Fibroblast of skin of right biceps (primary cell): ENCODE measurements at regions not wholly inside any gene's neighbourhood (a gene's known extent, or its start where the extent isn't known, plus 50 kb on each side); places are given as distances from the start of the nearest gene placed in this dataset.

Experiments
- DNase-seq: peaks from one replicate; pipeline ENCODE4 v3.0.0-alpha.2; 2013

DNA sequence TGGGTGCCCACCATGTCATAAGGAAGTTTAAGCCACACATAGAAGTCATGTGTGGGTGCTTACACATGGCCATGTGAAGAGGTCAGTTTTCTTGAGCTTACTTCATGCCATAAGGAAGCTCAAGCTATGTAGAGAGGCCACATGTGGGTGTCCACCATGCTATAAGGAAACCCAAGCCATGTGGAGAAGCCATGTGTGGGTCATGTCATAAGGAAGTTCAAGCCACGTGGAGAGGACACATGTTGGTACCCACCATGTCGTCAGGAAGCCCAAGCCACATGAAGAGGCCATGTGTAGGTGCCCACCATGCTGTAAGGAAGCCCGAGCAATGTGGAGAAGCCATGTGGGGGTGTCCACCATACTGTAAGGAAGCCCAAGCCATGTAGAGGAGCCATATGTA is 1089.2 kb upstream of the AUTS2 start:
- no peak for DNase-seq

DNA sequence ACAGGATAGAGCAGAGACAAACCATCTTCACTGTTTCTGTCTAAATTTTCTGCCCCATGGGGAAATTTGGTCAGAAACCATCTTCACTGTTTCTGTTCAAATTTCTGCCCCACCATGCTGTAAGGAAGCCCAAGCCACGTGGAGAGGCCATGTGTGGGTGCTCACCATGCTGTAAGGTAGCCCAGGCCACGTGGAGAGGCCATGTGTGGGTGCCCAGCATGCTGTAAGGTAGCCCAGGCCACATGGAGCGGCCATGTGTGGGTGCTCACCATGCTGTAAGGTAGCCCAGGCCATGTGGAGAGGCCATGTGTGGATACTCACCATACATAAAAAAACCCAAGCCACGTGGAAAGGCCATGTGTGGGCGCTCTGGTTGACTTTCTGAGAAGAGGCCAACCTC is 1088.7 kb upstream of the AUTS2 start:
- no peak for DNase-seq

DNA sequence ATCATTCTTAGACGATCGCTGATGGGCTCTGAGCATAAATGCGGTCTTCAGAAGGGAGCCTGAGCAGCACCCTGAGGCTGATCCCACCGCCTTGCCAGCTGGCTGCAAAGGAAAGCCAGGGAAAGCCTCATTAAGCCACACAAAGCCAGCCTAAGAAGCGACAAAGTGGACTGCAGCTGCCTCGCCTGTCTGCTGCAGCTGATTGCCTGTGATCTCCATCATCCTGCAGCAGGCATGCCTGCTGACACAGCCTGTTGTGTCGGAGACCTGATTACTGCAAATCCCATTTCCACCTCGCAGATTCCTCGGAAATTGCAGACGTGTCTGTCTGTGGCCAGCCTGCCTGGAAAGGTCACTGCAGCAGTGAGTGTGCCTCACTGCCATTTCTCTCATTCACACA is 1087.0 kb upstream of the AUTS2 start:
- no peak for DNase-seq

DNA sequence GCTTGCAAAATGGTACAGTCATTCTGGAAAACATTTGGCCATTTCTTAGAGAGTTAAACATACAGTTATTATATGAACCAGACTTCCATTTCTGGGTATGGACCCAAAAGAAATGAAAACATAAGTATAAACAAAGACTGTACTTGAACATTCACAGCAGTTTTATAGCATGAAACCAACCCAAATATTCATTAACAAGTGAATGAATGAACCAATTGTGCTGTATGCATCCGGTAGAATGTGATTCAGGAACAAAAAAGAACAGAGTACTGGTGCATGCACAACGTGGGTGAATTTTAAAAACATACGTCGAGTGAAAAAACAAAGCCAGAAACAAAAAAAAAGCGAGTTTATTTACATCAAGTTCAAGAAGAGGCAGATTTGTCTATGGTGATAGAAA is 1085.8 kb upstream of the AUTS2 start:
- DNase-seq, result no peak

DNA sequence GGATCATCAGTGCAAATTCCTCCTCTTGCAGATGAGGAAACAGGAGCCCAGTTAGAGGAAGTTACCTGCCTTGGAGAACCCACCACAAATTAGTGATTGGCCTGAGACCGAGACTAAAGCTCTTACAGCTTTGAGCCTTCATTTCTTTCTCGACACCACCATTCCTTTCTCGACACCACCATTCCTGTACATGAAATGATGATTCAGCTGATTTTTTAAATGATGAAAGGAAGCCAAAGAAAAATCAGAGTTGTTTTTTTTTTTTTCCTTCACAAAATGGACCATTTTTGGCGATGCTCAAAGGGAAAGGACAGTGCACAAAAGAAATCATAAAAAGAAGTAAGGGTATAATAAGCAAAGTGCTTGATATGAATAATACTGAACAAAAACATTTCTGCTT is 1080.2 kb upstream of the AUTS2 start:
- DNase-seq, result no peak

DNA sequence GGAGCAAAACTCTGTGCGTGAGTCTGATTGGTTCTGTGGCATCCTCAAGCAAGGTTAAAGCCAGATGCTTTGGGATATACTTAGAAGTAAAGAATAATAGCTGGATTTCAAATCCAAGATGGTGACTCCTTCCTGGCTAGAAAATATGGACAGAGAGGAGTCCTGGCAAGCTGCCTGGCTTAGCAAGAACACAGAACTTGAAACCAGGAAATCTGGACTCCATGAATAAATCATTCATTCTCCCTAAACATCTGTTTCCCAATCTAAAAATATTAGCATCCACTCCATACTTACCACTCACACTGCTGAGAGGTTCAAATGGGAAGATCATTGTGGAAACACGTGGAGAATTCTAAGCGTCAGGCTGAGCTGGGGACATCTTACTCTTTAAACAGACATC is 1074.1 kb upstream of the AUTS2 start:
- no peak for DNase-seq

DNA sequence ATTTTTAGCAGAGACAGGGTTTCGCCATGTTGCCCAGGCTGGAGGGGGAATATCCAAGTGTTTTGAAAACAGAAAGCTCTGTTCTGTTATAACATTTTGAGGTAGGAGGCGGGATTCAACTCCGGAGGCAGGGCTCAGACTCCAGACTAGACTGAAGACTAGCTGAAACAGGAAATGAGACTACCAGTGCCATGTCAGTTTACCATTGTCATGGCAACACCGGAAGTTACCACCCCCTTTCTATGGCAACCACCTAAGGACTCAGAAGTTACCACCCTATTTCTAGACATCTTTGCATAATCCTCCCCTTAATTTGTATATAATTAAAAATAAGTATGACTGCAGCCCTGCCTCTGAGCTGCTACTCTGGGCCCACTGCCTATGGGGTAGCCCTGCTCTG is 1069.1 kb upstream of the AUTS2 start:
- peak; percentile 22 for DNase-seq

DNA sequence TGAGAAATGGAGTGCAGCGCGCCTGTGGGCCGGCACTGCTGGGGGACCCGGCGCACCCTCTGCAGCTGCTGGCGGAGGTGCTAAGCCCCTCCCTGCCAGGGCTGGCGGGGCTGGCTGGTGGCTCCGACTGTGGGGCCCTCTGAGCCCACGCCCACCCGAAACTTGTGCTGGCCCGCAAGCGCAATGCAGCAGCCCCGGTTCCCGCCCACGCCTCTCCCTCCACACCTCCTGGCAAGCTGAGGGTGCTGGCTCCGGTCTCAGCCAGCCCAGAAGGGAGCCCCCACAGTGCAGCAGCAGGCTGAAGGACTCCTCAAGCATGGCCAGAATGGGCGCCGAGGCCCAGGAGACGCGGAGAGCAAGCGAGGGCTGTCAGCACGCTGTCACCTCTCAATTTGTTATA is 1063.0 kb upstream of the AUTS2 start:
- no peak for DNase-seq

DNA sequence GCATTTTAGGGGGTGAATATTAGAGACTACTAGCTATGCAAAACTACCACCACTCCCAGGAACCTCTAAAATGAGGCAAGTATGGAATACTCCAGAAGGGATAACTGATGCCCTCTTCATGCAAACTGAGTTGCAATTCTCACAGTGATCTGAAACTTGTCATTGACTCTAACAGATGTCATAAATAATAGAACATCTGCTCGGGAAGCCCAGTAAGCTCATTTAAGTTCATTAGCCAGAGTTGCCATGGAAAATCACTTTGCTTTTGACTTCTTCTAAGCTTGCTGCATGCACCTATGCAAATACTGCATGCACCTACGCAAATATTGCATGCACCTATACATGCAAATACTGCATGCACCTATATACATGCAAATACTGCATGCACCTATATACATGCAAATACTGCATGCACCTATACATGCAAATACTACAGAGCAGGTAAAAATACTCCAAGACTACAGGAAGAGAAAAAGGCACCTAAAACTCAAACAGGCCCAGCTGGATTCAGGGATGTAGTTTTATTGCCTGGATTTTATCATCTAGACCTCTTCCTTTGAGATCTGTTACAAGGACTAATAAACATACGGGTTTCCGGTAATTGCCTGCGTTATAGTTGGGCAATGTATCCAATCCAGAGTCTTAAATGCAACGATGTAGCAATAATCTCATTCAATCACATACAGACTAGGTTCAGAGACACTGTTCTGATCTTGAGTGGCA is 1061.1 kb upstream of the AUTS2 start:
- DNase-seq, result no peak

DNA sequence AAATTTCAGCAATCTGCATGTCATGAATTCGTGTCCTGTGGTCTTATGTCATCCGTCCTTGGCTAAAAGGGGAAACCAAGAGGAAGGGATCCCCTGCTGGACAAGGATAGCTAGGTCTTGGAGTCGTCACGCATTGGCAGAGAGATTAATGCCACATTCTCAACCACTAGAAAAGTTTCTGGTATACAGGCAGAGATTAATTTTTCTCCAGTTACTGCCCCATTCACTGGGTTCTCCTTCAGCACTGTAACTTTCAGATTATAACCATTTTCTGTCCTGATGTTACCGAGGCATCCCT is 1060.6 kb upstream of the AUTS2 start:
- no peak for DNase-seq

DNA sequence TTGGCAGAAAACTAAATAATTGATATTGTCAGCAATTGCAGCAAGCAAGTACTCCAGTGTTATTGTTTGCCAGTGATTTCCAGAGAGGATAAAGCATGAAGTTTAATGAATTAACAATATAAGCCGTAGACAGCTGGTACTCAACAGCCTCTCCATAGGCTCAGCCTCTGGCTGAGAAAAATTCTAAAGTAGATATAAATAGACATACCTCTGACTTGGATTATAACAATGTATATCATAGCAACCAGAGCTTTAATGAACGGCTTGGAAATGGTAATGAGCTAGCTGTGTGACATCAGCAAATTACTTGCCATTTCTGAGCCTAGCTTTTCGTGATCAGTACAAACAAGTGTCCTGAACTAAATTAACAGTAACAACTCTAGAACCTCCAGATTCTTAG is 1055.4 kb upstream of the AUTS2 start:
- peak; percentile 37 for DNase-seq

DNA sequence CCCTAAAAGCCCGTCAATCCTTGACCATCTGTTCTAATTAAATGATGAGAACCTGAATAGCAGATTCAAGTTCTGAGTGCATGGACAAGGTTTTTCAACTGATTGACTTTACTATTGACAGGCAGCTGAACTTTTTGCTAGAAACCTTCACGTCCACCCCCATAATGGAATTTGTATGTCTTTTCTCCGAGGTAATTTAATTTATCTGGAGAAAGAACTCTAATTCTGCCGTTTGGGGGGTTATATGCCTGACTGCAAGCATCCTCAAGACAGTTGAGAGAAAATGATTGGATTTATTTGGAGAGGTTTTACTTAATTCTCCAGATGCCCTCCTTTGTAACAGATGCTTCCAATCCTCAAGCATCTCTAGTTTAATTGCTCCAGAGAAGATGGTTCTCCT is 1053.4 kb upstream of the AUTS2 start:
- DNase-seq, result no peak

DNA sequence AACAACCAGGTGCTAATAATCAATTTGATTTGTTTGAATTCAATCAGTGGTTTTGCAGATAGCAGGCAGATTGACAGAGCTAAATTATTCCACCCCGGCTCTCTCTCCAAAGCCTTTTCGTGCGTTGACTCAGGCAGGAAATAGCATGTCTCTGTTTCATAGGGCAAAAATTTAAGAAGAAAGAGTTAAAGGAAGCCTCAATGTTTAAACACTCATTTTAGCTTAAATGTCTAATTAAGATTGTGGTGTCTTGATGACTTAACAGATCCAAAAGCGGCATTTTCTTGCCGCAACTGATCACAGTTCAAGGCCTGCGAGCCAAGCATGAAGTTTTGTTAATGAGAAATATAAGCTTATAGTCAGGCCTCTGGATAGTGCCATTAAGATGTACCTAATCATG is 1051.1 kb upstream of the AUTS2 start:
- DNase-seq, result peak; percentile 88

DNA sequence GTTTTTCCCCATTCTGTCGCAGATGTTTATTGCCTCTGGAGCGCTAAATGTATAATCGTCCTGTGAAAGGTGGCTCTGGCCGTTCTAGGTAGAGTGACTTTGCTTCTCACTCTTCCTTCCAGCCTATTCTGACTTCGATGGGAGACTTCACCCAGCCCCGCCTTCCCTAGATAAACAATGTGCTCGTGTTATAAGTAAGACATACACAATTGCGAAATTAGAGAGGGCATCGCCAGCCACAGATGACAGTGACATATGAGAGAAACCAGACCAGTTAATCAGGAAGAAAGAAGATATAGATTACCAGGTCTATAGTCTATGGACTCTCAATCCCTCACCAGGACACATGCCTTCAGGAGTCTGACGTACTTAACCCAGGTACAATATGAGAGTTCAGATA is 1050.5 kb upstream of the AUTS2 start:
- no peak for DNase-seq

DNA sequence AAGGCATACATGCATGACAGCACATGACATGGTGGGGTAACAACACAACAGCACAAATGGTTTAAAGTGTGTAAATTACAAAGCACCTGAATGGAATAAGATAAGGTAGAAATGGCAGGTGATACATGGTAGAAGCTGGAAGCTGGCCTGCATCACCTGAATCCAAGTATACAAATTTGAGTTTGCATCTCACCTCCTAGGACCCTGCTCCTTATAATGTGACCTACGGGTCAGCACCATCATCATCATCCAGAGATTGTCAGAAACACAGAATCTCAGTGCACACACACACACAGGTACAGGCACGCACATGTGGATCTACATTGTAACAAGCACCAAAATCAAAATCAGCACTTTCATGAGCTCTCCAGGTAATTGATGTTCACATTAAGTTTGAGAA is 1048.2 kb upstream of the AUTS2 start:
- DNase-seq, result no peak

DNA sequence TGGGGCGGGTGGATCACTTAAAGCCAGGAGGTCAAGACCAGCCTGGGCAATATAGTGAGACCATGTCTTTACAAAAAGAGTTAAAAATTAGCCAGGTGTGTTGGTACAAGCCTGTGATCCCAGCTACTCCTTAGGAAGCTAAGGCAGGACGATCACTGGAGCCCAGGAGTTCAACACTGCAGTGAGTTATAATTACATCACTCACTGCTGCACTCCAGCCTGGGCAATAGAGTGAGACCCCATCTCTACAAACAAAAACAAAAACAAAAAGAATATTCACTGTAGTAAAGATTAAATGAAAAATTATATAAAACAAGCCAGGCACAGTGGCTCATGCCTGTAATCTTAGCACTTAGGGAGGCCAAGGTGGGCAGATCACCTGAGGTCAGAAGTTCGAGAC is 1047.6 kb upstream of the AUTS2 start:
- no peak for DNase-seq

DNA sequence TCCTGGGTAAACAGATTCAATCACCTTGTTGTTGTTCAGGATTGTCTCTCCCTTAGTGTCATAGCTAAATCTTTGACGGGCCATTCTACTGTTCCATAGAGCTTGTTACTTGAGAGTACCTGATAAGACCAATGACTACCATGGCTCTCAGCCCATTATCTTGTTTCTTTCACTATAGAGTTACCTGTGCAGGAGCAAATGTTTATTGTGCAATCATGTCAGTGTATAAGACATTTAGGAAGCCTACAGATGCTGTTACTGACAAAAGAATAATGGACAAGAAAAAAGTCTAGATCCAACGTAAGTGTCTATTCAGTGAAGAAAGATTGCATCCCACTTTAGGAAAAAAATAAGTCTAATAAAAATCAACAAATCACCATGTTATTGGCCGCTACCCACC is 1041.7 kb upstream of the AUTS2 start:
- DNase-seq, result no peak

DNA sequence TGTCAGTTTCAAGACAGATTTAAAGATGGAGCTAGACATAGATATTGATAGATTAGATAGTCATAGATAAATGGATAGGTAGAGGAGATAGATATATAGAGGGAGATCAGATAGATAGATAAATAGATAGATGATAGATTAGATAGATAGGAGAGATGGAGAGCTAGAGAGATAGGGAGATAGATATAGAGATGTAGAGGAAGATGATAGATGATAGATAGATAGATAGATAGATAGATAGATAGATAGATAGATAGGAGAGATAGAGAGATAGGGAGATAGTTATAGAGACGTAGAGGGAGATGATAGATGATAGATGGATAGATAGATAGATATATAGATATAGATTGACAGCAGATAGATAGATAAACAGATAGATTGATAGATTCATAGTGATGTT is 1038.8 kb upstream of the AUTS2 start:
- DNase-seq, result no peak

DNA sequence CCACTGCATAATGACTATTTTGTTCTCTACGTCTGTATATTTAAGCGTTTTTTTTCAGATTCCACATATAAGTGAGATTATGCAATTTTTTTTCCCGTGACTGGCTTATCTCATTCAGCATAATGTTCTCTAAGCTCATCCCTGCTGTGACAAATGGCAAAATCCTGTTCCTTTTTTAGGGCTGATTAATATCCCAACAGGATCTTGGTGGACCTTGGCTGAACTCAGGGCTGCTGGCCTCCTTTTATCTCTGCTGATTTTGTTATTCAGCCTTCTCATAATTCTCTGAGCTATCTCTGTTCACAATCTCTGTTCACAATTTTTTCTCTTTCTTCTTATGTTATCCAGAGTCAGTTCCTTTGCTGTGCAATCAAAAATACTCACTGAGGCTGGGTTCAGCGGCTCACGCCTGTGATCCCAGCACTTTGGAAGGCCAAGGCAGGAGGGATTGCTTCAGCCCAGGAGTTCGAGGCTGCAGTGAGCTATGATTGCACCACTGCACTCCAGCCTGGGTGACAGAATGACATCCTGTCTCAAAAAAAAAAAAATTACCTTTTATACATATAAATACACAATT is 1035.9 kb upstream of the AUTS2 start:
- DNase-seq, result peak; percentile 18

DNA sequence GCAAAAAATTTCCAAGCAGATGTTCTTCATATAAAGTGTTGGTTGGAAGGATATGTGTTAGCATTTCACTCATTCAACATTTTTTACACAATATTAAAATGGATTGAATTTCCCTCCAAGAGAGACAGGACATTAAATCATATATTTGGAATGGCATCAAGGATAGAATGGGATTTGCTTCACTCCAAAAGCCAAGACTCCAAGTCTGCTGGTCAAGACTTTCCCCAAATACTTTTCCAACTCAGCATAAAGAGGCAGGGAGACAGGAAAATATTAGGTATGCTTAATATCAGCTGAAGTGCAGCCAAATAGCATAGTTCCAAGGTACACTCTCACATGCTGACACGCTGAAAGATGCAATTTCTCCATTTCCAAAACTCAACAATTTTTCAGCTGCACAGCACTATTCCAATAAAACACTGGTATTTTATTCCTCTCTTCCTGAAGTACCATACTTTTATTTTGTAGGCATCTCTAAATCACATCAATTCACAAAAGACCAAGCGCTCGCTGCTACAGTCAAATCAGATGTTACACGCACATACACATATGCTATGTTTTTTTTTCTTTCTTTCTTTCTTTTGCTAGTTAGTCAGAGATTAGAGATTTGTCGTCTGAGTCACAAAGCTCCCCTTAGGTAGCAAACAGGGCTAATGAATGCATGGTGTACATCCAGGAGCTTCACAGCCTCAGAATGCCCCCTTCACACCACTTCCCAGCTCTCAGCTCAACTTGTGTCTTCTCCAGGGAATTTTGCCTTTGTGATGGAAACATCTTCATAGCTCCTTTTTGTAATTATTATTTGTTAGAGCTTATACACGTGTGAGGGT is 1033.8 kb upstream of the AUTS2 start:
- peak; percentile 71 for DNase-seq

DNA sequence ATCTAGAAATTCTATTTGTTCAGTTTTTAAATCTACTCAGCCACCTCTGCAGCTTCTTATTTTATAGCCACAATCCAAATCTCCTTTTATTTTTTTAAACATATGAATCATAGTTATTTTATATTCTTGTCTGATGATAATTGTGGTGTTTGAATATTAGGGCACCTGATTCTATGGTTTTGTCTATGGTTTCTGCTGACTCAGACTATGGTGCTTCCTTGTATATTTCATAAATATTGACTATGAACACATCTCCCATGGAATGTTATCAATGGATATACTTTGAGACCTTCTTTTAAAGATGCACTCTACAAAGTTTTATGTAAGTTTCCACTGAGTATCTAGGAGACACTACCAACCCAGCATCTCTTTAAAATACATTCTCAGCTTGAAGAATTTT is 1027.0 kb upstream of the AUTS2 start:
- DNase-seq, result no peak

DNA sequence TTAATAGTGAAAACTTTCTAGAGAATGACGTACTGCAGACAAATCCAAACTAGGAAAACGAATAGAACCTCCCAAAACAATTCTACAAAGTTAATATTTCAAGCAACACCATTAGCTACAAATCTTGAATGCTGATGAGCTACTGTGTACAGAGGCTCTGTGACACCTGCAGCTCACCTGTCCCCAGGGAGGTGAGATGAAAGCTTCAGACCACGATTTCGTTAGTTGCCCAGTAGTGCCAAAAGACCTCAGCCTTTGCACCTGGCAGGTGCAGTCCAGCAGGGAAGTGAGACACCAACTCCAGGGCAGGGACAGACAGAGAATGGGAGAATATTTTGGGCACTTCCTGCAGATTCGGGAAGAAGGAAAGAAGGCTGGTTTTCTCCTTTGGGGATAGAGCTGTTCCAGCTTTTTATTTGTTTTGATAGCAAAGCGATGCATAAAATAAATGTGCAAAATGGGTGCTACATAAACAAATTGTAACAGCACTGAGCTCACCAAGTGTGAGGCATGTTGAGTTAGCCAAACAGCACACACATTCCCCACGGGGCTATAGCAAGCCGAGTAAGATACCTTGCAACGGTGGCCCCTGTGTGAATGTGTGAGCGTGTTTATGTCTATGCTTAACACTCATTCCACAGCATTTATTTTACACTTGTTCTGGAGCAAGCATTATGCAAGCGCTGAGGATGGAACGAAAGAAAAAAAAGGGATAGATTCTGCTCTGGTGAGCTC is 1024.8 kb upstream of the AUTS2 start:
- no peak for DNase-seq

DNA sequence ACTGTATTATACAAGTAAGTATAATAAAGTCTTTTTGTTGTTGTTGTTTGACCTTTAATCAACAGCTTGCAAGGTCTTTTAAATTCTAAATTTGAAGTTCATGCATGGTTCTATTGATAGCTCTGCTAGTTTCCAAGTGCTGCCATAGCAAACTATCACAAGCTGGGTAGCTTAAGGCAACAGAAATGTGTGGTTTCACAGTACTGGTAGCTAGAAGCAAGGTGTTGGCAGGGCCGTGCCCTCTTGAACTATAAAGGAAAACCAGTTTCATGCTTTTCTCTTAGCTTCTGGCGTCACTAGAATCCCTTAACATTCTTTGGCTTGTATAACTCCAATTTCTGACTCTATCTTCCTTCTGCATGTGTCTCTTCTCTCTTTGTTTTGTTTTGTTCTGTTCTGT is 1021.9 kb upstream of the AUTS2 start:
- DNase-seq, result no peak

DNA sequence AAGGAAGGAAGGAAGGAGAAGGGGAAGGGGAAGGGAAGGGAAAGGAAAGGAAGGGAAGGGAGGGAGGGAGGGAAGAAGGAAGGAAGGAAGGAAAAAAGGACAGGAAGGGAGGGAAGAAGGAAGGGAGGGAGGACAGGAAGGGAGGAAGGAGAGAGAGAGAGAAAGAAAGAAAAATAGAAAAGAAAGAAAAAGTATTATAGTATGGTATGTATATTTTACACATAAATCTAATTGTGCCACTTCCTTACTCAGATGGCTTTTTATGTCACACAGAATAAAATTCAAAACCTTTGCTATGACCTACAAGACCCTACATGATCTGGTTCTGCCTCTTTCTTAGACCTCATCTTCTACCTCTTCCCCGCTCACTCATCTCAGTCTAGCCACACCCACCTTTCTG is 1016.9 kb upstream of the AUTS2 start:
- no peak for DNase-seq
